HUDEP-2 (cell line): ENCODE measurements at regions not wholly inside any gene's neighbourhood (a gene's known extent, or its start where the extent isn't known, plus 50 kb on each side); places are given as distances from the start of the nearest gene placed in this dataset.
A peak's percentile ranks its signal among the peaks of the same experiment; 100 is the strongest.
"Not testable (repeated sequence)": the region's sequence is repeated elsewhere in the genome, so short reads cannot be mapped to it uniquely, and the experiment has no call there.

Experiments used
- DNase-seq, 76 experiments: peaks; one replicate each; lab custom pipeline; 2025; ENCODE audit not compliant: unreplicated experiment in 76 of 76; lab: John Stamatoyannopoulos, UW

GRCh38 chr6:9248133-9248532 is 812.8 kb upstream of the SLC35B3 start:
- DNase-seq = no peak

GRCh38 chr6:9240861-9241260 is 805.5 kb upstream of the SLC35B3 start:
- DNase-seq = no peak

DNA sequence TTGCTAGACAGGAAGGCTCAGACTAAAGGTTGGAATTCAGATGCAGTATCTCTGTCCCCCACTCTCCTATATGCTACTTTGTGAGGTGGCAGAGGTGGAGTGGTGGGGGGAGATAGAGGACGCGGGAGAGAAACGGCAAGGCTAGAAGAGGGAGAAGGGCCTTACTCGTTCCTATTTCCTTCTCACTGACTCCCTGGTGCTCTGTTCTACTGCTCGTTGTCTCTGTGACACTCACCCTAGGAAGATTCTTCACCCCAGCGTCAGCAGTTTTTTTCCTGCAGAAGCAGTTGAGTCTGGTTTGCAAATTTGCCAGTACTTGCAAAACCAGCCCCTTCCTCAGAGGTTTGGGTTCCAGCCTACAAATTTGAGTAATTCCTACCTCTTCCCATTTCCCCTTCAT is 801.1 kb upstream of the SLC35B3 start:
- no peak for DNase-seq

DNA sequence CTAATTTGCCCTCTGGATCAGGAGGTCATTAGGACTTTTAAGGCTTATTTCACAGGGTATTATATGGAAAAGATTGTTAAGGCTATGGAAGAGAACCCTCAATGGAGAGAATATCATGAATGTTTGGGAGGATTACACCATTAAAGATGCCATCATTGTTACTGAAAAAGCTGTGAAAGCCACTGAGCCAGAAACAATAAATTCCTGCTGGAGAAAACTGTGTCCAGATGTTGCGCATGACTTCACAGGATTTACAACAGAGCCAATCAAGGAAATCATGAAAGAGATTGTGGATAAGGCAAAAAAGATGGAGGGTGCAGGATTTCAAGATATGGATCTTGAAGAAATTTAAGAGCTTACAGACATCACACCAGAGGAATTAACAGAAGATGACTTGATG is 798.3 kb upstream of the SLC35B3 start:
- DNase-seq = no peak

DNA sequence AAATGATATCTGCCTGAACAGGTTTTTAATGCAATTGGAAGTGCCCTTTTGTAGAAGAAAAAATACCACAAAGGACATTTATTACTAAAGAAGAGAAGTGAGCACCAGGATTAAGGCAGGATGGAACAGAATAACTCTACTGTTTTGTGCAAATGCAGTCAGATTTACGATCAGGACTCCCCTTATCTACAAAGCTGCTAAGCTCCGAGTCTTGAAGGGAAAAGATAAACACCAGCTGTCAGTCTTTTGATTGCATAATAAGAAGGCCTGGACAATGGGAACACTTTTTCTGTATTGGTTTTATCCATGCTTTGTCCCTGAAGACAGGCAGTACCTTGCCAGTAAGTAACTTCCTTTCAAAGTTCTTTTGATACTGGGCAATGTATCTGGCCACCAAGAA is 797.9 kb upstream of the SLC35B3 start:
- DNase-seq = no peak

GRCh38 chr6:9225441-9225871 is 790.1 kb upstream of the SLC35B3 start:
- no peak for DNase-seq

DNA sequence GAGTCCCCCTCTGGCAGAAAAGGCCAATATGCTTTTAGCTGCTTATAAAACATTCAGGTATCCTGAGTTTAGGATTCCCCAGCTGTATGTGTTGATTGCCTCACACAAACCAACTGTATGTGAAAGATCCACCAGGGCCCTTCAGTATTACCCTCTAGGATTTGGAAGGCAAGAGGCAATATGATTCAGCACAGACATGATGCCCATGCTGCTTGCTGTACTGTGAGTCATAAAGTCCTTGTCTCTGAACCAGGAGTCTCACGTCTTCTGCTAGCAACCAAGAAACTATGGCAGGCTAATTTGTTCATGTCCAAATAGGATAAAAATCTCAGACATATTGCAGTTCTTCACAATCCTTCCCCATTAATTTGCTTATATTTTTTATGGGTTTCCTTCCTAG is 789.2 kb upstream of the SLC35B3 start:
- no peak for DNase-seq

- not testable (repeated sequence) for DNase-seq
Measured at GRCh38 chr6:9213717-9214116, 778.4 kb upstream of the SLC35B3 start.

- peak in 1 of 76 experiments; percentile 4 for DNase-seq
Measured at GRCh38 chr6:9208966-9209365, 773.6 kb upstream of the SLC35B3 start.

DNA sequence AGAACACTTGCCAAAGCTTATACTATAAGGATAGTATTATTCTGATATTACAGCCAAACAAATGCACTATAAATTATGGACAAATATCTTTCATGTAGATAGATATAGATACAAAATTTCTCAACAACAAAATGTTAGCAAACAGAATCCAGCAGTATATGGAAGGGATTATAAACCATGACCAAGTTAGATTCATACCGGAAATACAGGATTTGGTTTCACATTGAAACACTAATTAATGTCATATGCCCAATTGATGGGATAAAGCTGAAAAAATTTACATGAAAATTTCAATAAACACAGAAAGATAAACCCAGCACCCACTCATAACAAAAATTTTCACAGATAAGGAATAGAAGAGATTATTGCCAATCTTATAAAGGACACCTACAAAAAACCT is 770.3 kb upstream of the SLC35B3 start:
- no peak for DNase-seq

GRCh38 chr6:9204171-9204570 is 768.8 kb upstream of the SLC35B3 start:
- no peak for DNase-seq

DNA sequence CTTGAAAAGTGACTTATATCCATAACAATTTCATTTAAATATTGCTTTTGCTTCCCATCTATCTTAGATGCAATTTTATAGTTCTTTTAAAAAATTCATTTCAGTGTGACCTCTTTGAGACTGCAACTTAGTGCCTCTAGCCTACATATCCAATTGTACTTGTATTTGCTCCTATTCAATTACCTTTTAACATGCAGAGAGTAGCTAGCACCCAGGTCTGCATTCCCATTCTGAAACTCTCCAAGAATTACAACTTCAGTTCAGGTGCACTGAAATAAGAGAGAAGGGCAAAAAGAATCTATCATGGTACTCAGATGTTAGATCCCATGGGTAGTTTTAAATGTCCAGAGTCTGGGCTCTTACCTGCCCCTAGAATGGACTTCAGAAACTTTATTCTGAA is 765.4 kb upstream of the SLC35B3 start:
- no peak for DNase-seq

GRCh38 chr6:9197726-9198125 is 762.4 kb upstream of the SLC35B3 start:
- DNase-seq = no peak

GRCh38 chr6:9195322-9195721 is 760.0 kb upstream of the SLC35B3 start:
- no peak for DNase-seq

DNA sequence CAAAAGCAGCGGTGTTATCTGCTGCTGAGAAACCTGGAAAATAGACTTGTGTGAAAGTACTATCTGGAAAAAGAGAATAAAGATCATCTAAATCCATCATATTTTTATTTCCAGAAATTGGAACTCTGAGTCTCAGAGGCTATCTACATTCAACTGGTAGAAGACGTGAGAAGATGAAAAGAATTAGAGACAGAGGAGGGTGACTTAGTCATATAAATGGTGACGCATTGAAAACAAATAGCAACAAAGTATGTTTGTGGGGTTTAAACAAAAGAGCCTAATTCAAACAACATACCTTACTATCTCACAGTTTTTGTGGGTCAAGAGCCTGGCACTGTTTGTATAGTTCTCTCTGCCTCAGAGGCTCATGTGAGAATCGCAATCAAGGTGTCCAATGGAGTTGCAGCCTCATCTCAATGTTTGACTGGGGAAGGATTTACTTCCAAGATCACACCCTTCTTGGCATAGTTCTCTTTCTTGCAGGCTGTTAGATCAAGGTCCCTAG is 757.1 kb upstream of the SLC35B3 start:
- no peak for DNase-seq

GRCh38 chr6:9186148-9186547 is 750.8 kb upstream of the SLC35B3 start:
- DNase-seq = no peak

DNA sequence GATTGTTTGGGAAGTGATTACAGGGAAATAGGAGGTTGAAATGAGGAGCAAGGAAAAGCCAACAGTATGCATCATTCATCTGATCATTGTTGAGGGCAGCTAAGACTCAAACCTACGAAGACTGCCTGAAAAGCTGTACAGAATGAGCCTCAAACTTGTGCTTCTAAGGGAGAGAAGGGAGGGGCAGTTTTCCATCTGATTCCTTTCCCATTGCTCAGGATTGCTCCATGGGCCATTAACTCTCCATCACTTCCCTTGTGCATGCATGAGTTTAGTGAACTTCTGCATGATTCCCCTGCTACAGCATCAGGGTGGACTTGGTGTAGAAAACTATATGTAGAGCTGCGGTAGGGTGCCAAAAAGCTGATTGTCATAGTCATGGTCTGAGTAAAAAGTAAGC is 742.7 kb upstream of the SLC35B3 start:
- DNase-seq = no peak

GRCh38 chr6:9173229-9173628 is 737.9 kb upstream of the SLC35B3 start:
- no peak for DNase-seq

DNA sequence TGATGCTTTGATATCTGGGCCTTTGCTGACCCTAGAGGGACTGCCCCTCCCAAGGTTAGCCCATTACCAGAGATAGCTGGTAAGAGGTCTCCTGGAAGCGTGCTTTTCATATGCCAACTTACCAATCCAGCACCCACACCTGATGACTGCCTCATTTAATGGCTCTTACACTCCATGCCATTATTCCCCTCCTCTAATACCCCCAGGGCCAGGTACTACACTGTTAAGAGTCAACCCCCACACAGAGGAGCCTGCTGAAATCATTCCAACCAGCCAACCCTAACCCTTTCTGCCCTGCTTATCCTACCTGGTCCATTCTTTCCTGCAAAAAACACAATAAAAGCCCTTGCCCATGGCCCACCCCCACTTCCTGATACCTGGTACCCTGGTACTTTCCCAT is 736.8 kb upstream of the SLC35B3 start:
- DNase-seq = no peak

DNA sequence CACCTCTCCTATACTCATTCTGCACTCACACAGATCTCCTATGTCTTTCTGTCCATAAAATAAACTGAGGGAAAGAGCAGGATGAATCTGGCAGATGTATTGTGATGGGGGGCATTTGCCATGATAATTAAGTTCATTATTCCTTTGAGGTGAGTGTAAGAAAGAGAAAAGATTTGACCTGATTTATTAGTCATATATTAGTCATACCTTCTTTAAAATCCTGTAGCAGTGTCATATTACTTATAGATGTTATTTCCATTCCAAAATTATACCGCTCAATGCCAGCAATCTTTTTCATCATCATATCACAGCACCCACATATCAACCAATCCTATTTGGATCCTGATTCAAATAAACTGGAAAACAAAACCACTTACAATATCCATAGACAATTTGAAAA is 733.3 kb upstream of the SLC35B3 start:
- no peak for DNase-seq

DNA sequence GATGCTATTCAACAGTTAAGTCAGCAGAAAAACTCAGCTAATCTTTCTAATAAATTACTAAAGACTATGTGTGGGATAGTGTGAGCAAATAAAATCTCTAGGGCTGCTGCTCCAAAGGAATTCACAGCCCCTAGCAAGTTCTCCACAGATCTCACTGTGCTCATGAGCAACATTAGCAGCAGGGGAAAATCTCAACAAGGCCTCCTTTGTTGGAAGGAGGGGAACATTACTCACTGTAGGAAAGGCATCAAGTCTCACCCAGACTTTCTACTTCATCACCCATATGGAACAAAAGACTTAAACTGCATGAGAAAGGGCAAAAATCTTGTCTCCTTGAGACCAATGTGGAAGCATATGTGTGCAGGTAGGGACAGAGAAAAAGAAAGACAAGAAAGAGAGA is 726.4 kb upstream of the SLC35B3 start:
- no peak for DNase-seq

GRCh38 chr6:9159051-9159450 is 723.7 kb upstream of the SLC35B3 start:
- DNase-seq = no peak

DNA sequence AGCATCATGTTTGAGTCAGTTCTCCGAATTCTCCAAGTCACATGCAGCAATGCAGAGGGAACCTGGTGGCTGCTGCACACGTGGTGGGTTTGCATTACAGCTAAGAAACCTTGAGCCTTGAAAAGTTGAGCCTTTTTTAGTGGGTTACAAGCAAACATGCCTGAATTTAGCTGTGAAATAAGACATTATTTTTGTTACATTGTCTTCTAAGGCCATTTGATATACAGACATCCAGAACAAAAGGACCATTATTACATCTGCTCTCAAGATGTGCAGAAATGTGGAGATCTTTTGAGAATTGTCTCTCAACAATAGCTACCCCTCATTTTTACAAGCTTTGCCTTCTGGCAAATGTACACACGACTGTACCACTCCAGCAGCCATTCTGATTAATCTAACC is 720.5 kb upstream of the SLC35B3 start:
- DNase-seq = no peak

- DNase-seq = no peak
Measured at GRCh38 chr6:9143140-9143539, 707.8 kb upstream of the SLC35B3 start.
